Smooth muscle cell (in vitro differentiated cells): ENCODE measurements at regions not wholly inside any gene's neighbourhood (a gene's known extent, or its start where the extent isn't known, plus 50 kb on each side); places are given as distances from the start of the nearest gene placed in this dataset.
A peak's percentile ranks its signal among the peaks of the same experiment; 100 is the strongest.

Source experiments
- DNase-seq: peaks from one replicate; lab custom pipeline; 2025; ENCODE audit not compliant: unreplicated experiment; lab: John Stamatoyannopoulos, UW
- H2AFZ ChIP-seq: fragments of 200-600 bp; sonication (generic); 2 replicates; pipeline ENCODE4 v1.6.0; 2016; ENCODE audit warnings: antibody characterized with exemption, low read depth, mild to moderate bottlenecking
- H3F3A ChIP-seq: fragments of 200-600 bp; sonication (generic); 2 replicates; pipeline ENCODE4 v1.6.0; 2017; ENCODE audit warnings: antibody characterized with exemption, low read depth
- H3K27ac ChIP-seq: fragments of 200-600 bp; sonication (generic); 2 replicates; pipeline ENCODE4 v1.5.1; 2016; ENCODE audit warnings: low read depth, mild to moderate bottlenecking
- H3K27me3 ChIP-seq: fragments of 200-600 bp; sonication (generic); 2 replicates; pipeline ENCODE4 v1.6.1; 2016; ENCODE audit warnings: low read depth, mild to moderate bottlenecking
- H3K36me3 ChIP-seq: fragments of 200-600 bp; sonication (generic); 2 replicates; pipeline ENCODE4 v1.5.1; 2016; ENCODE audit warnings: low read depth
- H3K4me1 ChIP-seq: fragments of 200-600 bp; sonication (generic); 2 replicates; pipeline ENCODE4 v1.5.1; 2016; ENCODE audit warnings: low read depth
- H3K4me2 ChIP-seq: fragments of 200-600 bp; sonication (generic); 2 replicates; pipeline ENCODE4 v1.6.0; 2016; ENCODE audit warnings: mild to moderate bottlenecking
- H3K4me3 ChIP-seq: fragments of 200-600 bp; sonication (generic); 2 replicates; pipeline ENCODE4 v1.5.1; 2016; ENCODE audit warnings: mild to moderate bottlenecking
- H3K79me2 ChIP-seq: fragments of 200-600 bp; sonication (generic); 2 replicates; pipeline ENCODE4 v1.6.0; 2016; ENCODE audit warnings: low read depth, mild to moderate bottlenecking
- H3K9ac ChIP-seq: fragments of 200-600 bp; sonication (generic); 2 replicates; pipeline ENCODE4 v1.6.0; 2016; ENCODE audit warnings: low read depth
- H3K9me3 ChIP-seq: fragments of 200-600 bp; sonication (generic); replicated peaks from 2 replicates; pipeline ENCODE4 v1.5.1; 2016; ENCODE audit warnings: low read depth
- H4K20me1 ChIP-seq: fragments of 200-600 bp; sonication (generic); 2 replicates; pipeline ENCODE4 v1.6.0; 2016; ENCODE audit warnings: low read depth
- CTCF ChIP-seq: fragments of 200-600 bp; sonication (generic); IDR thresholded peaks from 2 replicates; pipeline ENCODE4 v1.5.1; 2017; ENCODE audit warnings: borderline replicate concordance, mild to moderate bottlenecking, antibody characterized with exemption; ENCODE audit not compliant: insufficient read depth, poor library complexity, severe bottlenecking
- WGBS: methylation state at CpG from one replicate; pipeline ENCODE4 v1.1.7; 2016; ENCODE audit warnings: low lambda C conversion rate; 5-methylcytosine and 5-hydroxymethylcytosine counted together

DNA sequence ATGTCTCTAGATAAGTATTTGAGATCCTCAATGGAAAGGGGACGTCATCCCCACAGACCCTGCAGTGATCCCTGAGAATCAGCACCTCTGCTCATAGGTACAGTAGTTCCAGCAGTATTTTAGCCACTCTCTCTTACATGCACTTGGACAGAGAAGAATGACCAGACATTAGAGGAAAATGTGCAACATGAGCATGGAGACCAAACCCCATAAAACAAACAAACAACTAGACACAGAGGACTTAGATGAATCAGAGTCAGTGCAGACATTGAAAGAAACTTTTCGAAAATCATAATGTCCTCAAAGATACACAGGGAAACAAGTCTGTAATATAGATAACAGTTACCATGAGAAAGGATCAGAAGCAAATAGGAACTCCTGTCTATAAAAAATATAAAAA is 108.2 kb downstream of the LYPLAL1 start:
- Histone ChIP-seq H3K36me3 (no peaks in the 10 kb centered on the region), H4K20me1 (no peaks in the 10 kb centered on the region), H3K79me2 (no peaks in the 10 kb centered on the region), H3K4me2 (no peak overlapping the region), H3K27me3 (no peaks in the 10 kb centered on the region), H2AFZ (no peak overlapping the region), H3K4me1 (no peaks in the 10 kb centered on the region), H3K9me3 (no peaks in the 10 kb centered on the region), H3K4me3 (no peak overlapping the region), H3F3A (no peaks in the 10 kb centered on the region), H3K27ac (peak overlapping the region; percentile 40), H3K9ac (no peak overlapping the region)
- WGBS = 69% methylated on average over 2 of the region's 2 CpGs
- DNase-seq = no peak
- TF ChIP-seq CTCF = no peak

- no peak for TF ChIP-seq CTCF
- Histone ChIP-seq H3K9ac (no peak overlapping the region), H3K27ac (no peak overlapping the region), H3K36me3 (no peaks in the 10 kb centered on the region), H3K9me3 (no peaks in the 10 kb centered on the region), H3K4me3 (no peak overlapping the region), H2AFZ (no peak overlapping the region), H3K79me2 (no peaks in the 10 kb centered on the region), H3K4me1 (no peaks in the 10 kb centered on the region), H3F3A (no peaks in the 10 kb centered on the region), H4K20me1 (no peaks in the 10 kb centered on the region), H3K4me2 (no peak overlapping the region), H3K27me3 (no peaks in the 10 kb centered on the region)
- DNase-seq = no peak
- WGBS = 56% methylated on average over 6 of the region's 6 CpGs
Measured at GRCh38 chr1:219279017-219279770, 105.5 kb downstream of the LYPLAL1 start.

GRCh38 chr1:219278288-219278687 is 104.6 kb downstream of the LYPLAL1 start:
- 76% methylated on average over 1 of the region's 1 CpG for WGBS
- H3K4me2 ChIP-seq = no peak overlapping the region

More at GRCh38 chr1:219278288-219278687, 104.6 kb downstream of the LYPLAL1 start:
- Histone ChIP-seq H3K27ac (no peak overlapping the region), H3K4me3 (no peak overlapping the region), H3K27me3 (no peaks in the 10 kb centered on the region), H2AFZ (no peak overlapping the region), H3F3A (no peaks in the 10 kb centered on the region), H4K20me1 (no peaks in the 10 kb centered on the region), H3K9ac (no peak overlapping the region), H3K9me3 (no peaks in the 10 kb centered on the region), H3K4me1 (no peaks in the 10 kb centered on the region), H3K79me2 (no peaks in the 10 kb centered on the region), H3K36me3 (no peaks in the 10 kb centered on the region)
- TF ChIP-seq CTCF = no peak
- no peak for DNase-seq
